CD4-positive, alpha-beta T cell (primary cell): ENCODE measurements at regions not wholly inside any gene's neighbourhood (a gene's known extent, or its start where the extent isn't known, plus 50 kb on each side); places are given as distances from the start of the nearest gene placed in this dataset.

Experiments
- ATAC-seq: fragments of 200-7000 bp; cut with Tn5 transposase; one replicate; pipeline ENCODE4 v1.10.0; 2022; ENCODE audit warnings: mild to moderate bottlenecking; ENCODE audit not compliant: poor library complexity
- CTCF ChIA-PET: fragments of 350-600 bp; sonication (Branson Sonifier 250); formaldehyde crosslinking; loops from one replicate; lab custom pipeline; 2021; ENCODE audit warnings: antibody characterized with exemption, inconsistent platforms; lab: Charles Lee
- POLR2A ChIA-PET: fragments of 350-600 bp; sonication (Branson Sonifier 250); formaldehyde crosslinking; loops from one replicate; lab custom pipeline; 2021; ENCODE audit warnings: antibody characterized with exemption, inconsistent platforms; lab: Charles Lee
- DNase-seq, 14 experiments: peaks; one replicate each; pipeline ENCODE4 v3.0.0-alpha.2; 2013 to 2020; ENCODE audit warnings: mixed read lengths in 2 of 14
- H3K27ac ChIP-seq, 2 donors: one replicate each; pipeline versions ENCODE4 v1.5.1 to v1.7.0; 2013; ENCODE audit warnings: low read length in 2 of 2, low read depth in 1 of 2, mild to moderate bottlenecking in 1 of 2
- H3K27me3 ChIP-seq, 2 experiments: 1 replicate in 1 of 2; 2 replicates in 1 of 2; pipeline versions ENCODE4 v1.6.1 to v1.7.0; 2013; ENCODE audit warnings: low read length in 2 of 2, control low read depth in 1 of 2, mild to moderate bottlenecking in 1 of 2, moderate library complexity in 1 of 2; ENCODE audit not compliant: insufficient read depth in 2 of 2, control insufficient read depth in 1 of 2
- H3K36me3 ChIP-seq: one replicate; pipeline ENCODE4 v1.6.1; 2013; ENCODE audit warnings: low read length, control low read depth; ENCODE audit not compliant: insufficient read depth
- H3K4me1 ChIP-seq: one replicate; pipeline ENCODE4 v1.6.1; 2013; ENCODE audit warnings: low read length, control low read depth; ENCODE audit not compliant: insufficient read depth
- H3K4me3 ChIP-seq: one replicate; pipeline ENCODE4 v1.5.1; 2013; ENCODE audit warnings: mild to moderate bottlenecking, low read length, moderate library complexity
- H3K9me3 ChIP-seq, 2 experiments: 1 replicate in 1 of 2; 2 replicates in 1 of 2; pipeline versions ENCODE4 v1.6.1 to v1.7.0; 2013; ENCODE audit warnings: low read length in 2 of 2, mild to moderate bottlenecking in 2 of 2, control low read depth in 1 of 2, moderate library complexity in 1 of 2; ENCODE audit not compliant: control insufficient read depth in 1 of 2, insufficient read depth in 1 of 2
- H3K27ac Mint-ChIP-seq: one replicate; pipeline ENCODE4 v1.8.0; 2020; ENCODE audit warnings: mixed read lengths
- H3K27me3 Mint-ChIP-seq: one replicate; pipeline ENCODE4 v1.8.0; 2021; ENCODE audit warnings: mixed read lengths
- H3K36me3 Mint-ChIP-seq: one replicate; pipeline ENCODE4 v1.8.0; 2021; ENCODE audit warnings: low read depth, mixed read lengths
- H3K4me1 Mint-ChIP-seq: one replicate; pipeline ENCODE4 v1.8.0; 2021; ENCODE audit warnings: low read depth, mixed read lengths
- H3K4me3 Mint-ChIP-seq: one replicate; pipeline ENCODE4 v1.8.0; 2020; ENCODE audit warnings: mild to moderate bottlenecking, mixed read lengths
- H3K9me3 Mint-ChIP-seq: one replicate; pipeline ENCODE4 v1.8.0; 2020; ENCODE audit warnings: mixed read lengths
- CTCF ChIP-seq: fragments of 200-600 bp; IDR thresholded peaks from one replicate; pipeline ENCODE4 v1.8.0; 2022; ENCODE audit warnings: antibody characterized with exemption, mild to moderate bottlenecking
- intact Hi-C, 2 experiments: fragments of 100-400 bp; cut with DNase I in 1 of 2; cut with micrococcal nuclease in 1 of 2; formaldehyde crosslinking; loops; one replicate each; pipeline versions ENCODE4 v1.15.1 to v1.9.0; 2023 to 2025; cut with DNase I, micrococcal nuclease

- H3K36me3 Mint-ChIP-seq = no peaks in the 10 kb centered on the region
- no peak for TF ChIP-seq CTCF
- ATAC-seq (no peak), DNase-seq (no peak)
- H3K4me3 Mint-ChIP-seq = no peak overlapping the region
- peaks cover 39% of the 10 kb centered on the region for H3K27me3 Mint-ChIP-seq
- H3K4me1 Mint-ChIP-seq = peaks cover 6% of the 10 kb centered on the region
- intact Hi-C loops = no loop called here
- CTCF ChIA-PET = no interaction called here
- Histone ChIP-seq H3K4me1 (no peaks in the 10 kb centered on the region), H3K4me3 (no peak overlapping the region), H3K9me3 (peaks cover 0 to 3% of the 10 kb centered on the region in 2 experiments), H3K27ac (no peak overlapping the region), H3K27me3 (no peaks in the 10 kb centered on the region), H3K36me3 (no peaks in the 10 kb centered on the region)
- no peaks in the 10 kb centered on the region for H3K9me3 Mint-ChIP-seq
- POLR2A ChIA-PET = no interaction called here
- no peak overlapping the region for H3K27ac Mint-ChIP-seq
Measured at GRCh38 chr6:53995935-53996334, 115.3 kb upstream of the MLIP start.

- H3K4me3 Mint-ChIP-seq = no peak overlapping the region
- DNase-seq = no peak
- no peak overlapping the region for H3K27ac Mint-ChIP-seq
- H3K9me3 ChIP-seq = peaks cover 0 to 3% of the 10 kb centered on the region in 2 experiments
- H3K27ac ChIP-seq = no peak overlapping the region
- POLR2A ChIA-PET = no interaction called here
- ATAC-seq = no peak
- peaks cover 31% of the 10 kb centered on the region for H3K27me3 Mint-ChIP-seq
- H3K4me1 ChIP-seq = no peaks in the 10 kb centered on the region
- H3K27me3 ChIP-seq = no peaks in the 10 kb centered on the region
- H3K4me3 ChIP-seq = no peak overlapping the region
- CTCF ChIA-PET = no interaction called here
- no peaks in the 10 kb centered on the region for H3K36me3 Mint-ChIP-seq
- no peak for TF ChIP-seq CTCF
- no peaks in the 10 kb centered on the region for H3K9me3 Mint-ChIP-seq
- no peaks in the 10 kb centered on the region for H3K36me3 ChIP-seq
- peaks cover 6% of the 10 kb centered on the region for H3K4me1 Mint-ChIP-seq
- intact Hi-C loops = no loop called here
Measured at GRCh38 chr6:53998303-53998702, 112.9 kb upstream of the MLIP start.

- H3K36me3 Mint-ChIP-seq = no peaks in the 10 kb centered on the region
- H3K4me3 Mint-ChIP-seq = no peak overlapping the region
- no peak overlapping the region for H3K27ac ChIP-seq
- peaks cover 0 to 3% of the 10 kb centered on the region in 2 experiments for H3K9me3 ChIP-seq
- DNase-seq (no peak), ATAC-seq (no peak)
- H3K4me1 Mint-ChIP-seq = peaks cover 6% of the 10 kb centered on the region
- no peaks in the 10 kb centered on the region for H3K27me3 ChIP-seq
- H3K4me1 ChIP-seq = no peaks in the 10 kb centered on the region
- no peaks in the 10 kb centered on the region for H3K9me3 Mint-ChIP-seq
- intact Hi-C loops = no loop called here
- ChIA-PET CTCF (no interaction called here), POLR2A (no interaction called here)
- no peaks in the 10 kb centered on the region for H3K36me3 ChIP-seq
- H3K27me3 Mint-ChIP-seq = peaks cover 32% of the 10 kb centered on the region
- H3K4me3 ChIP-seq = no peak overlapping the region
- TF ChIP-seq CTCF = no peak
- no peak overlapping the region for H3K27ac Mint-ChIP-seq
Measured at GRCh38 chr6:53999088-53999755, 112.0 kb upstream of the MLIP start.
